NCI-H82 (cell line): ENCODE measurements at regions not wholly inside any gene's neighbourhood (a gene's known extent, or its start where the extent isn't known, plus 50 kb on each side); places are given as distances from the start of the nearest gene placed in this dataset.

Experiments used
- DNase-seq: peaks from one replicate; lab custom pipeline; 2025; lab: John Stamatoyannopoulos, UW

GRCh38 chr2:10964052-10964790 lies 52.5 kb downstream of the KCNF1 start:
- no peak for DNase-seq

- no peak for DNase-seq
Measured at GRCh38 chr2:10965241-10965843, 53.6 kb downstream of the KCNF1 start.

- DNase-seq: no peak
Measured at GRCh38 chr2:10966056-10966455, 54.3 kb downstream of the KCNF1 start.

GRCh38 chr2:10966741-10967140 lies 55.0 kb downstream of the KCNF1 start:
- DNase-seq: no peak

- no peak for DNase-seq
Measured at GRCh38 chr2:10968176-10968575, 56.4 kb downstream of the KCNF1 start.

- no peak for DNase-seq
Measured at GRCh38 chr2:10970666-10971065, 58.9 kb downstream of the KCNF1 start.

- no peak for DNase-seq
Measured at GRCh38 chr2:10971161-10971887, 59.6 kb downstream of the KCNF1 start.

GRCh38 chr2:10971888-10972260 lies 60.1 kb downstream of the KCNF1 start:
- DNase-seq: no peak

GRCh38 chr2:10972683-10973433 lies 61.1 kb downstream of the KCNF1 start:
- no peak for DNase-seq

- no peak for DNase-seq
Measured at GRCh38 chr2:10973766-10974165, 62.0 kb downstream of the KCNF1 start.

GRCh38 chr2:10977003-10977402 lies 65.3 kb downstream of the KCNF1 start:
- DNase-seq: no peak

GRCh38 chr2:10977621-10978020 lies 65.9 kb downstream of the KCNF1 start:
- DNase-seq: peak; percentile 9

- no peak for DNase-seq
Measured at GRCh38 chr2:10978090-10978670, 66.4 kb downstream of the KCNF1 start.

GRCh38 chr2:10980071-10980470 lies 68.3 kb downstream of the KCNF1 start:
- DNase-seq: no peak

GRCh38 chr2:10980886-10981425 lies 69.2 kb downstream of the KCNF1 start:
- no peak for DNase-seq

- no peak for DNase-seq
Measured at GRCh38 chr2:10981451-10981850, 69.7 kb downstream of the KCNF1 start.

- no peak for DNase-seq
Measured at GRCh38 chr2:10981941-10982431, 70.3 kb downstream of the KCNF1 start.

- DNase-seq: peak; percentile 93
Measured at GRCh38 chr2:10982931-10983701, 71.4 kb downstream of the KCNF1 start.

GRCh38 chr2:10983711-10984110 lies 72.0 kb downstream of the KCNF1 start:
- DNase-seq: no peak

- DNase-seq: no peak
Measured at GRCh38 chr2:10984418-10985135, 72.8 kb downstream of the KCNF1 start.
